HTR-8/SVneo (cell line): ENCODE measurements at regions not wholly inside any gene's neighbourhood (a gene's known extent, or its start where the extent isn't known, plus 50 kb on each side); places are given as distances from the start of the nearest gene placed in this dataset.

Experiments
- DNase-seq: peaks from one replicate; pipeline ENCODE4 v3.0.0; 2011; ENCODE audit warnings: low spot score, mixed read lengths; ENCODE audit not compliant: insufficient read length
- FAIRE-seq: peaks from 2 replicates; lab custom pipeline; 2011; peaks lifted over from hg19 to GRCh38; lab: Jason Lieb, UNC

- no peak for FAIRE-seq
- DNase-seq, result no peak
These were observed 56.1 kb downstream of the BTG1 start for GRCh38 chr12:92089559-92089958.

- FAIRE-seq (no peak), DNase-seq (no peak)
These were observed 56.8 kb downstream of the BTG1 start for GRCh38 chr12:92088805-92089204.

- DNase-seq (no peak), FAIRE-seq (no peak)
These were observed 60.0 kb downstream of the BTG1 start for GRCh38 chr12:92085736-92086040.

GRCh38 chr12:92085040-92085735, 60.5 kb downstream of the BTG1 start:
- no peak for FAIRE-seq
- no peak for DNase-seq

- FAIRE-seq (no peak), DNase-seq (no peak)
These were observed 64.7 kb downstream of the BTG1 start for GRCh38 chr12:92080911-92081285.

GRCh38 chr12:92079054-92079385, 66.6 kb downstream of the BTG1 start:
- FAIRE-seq (no peak), DNase-seq (no peak)

- no peak for DNase-seq
- peak; percentile 9 for FAIRE-seq
These were observed 67.2 kb downstream of the BTG1 start for GRCh38 chr12:92078167-92079053.

GRCh38 chr12:92077530-92077929, 68.1 kb downstream of the BTG1 start:
- FAIRE-seq, result no peak
- DNase-seq, result no peak

GRCh38 chr12:92076101-92076500, 69.5 kb downstream of the BTG1 start:
- FAIRE-seq, result no peak
- no peak for DNase-seq

GRCh38 chr12:92075425-92075914, 70.2 kb downstream of the BTG1 start:
- DNase-seq, result no peak
- FAIRE-seq, result no peak

GRCh38 chr12:92074889-92075288, 70.8 kb downstream of the BTG1 start:
- FAIRE-seq (no peak), DNase-seq (no peak)

- FAIRE-seq (no peak), DNase-seq (no peak)
These were observed 72.6 kb downstream of the BTG1 start for GRCh38 chr12:92073094-92073493.

- DNase-seq, result no peak
- FAIRE-seq, result no peak
These were observed 73.5 kb downstream of the BTG1 start for GRCh38 chr12:92072112-92072511.

- no peak for DNase-seq
- FAIRE-seq, result no peak
These were observed 74.7 kb downstream of the BTG1 start for GRCh38 chr12:92070864-92071445.

GRCh38 chr12:92070054-92070863, 75.4 kb downstream of the BTG1 start:
- no peak for FAIRE-seq
- DNase-seq, result no peak

- no peak for DNase-seq
- FAIRE-seq, result no peak
These were observed 77.2 kb downstream of the BTG1 start for GRCh38 chr12:92068459-92068858.

GRCh38 chr12:92065639-92066038, 80.0 kb downstream of the BTG1 start:
- FAIRE-seq, result no peak
- no peak for DNase-seq

- FAIRE-seq, result no peak
- no peak for DNase-seq
These were observed 80.6 kb downstream of the BTG1 start for GRCh38 chr12:92065018-92065499.

- FAIRE-seq, result no peak
- no peak for DNase-seq
These were observed 81.2 kb downstream of the BTG1 start for GRCh38 chr12:92064422-92064821.

GRCh38 chr12:92063641-92064040, 82.0 kb downstream of the BTG1 start:
- no peak for FAIRE-seq
- no peak for DNase-seq
